Mucosa of gallbladder (tissue), 1 donor: ENCODE measurements at regions not wholly inside any gene's neighbourhood (a gene's known extent, or its start where the extent isn't known, plus 50 kb on each side); places are given as distances from the start of the nearest gene placed in this dataset.

ENCODE experiments used
- DNase-seq: peaks from one replicate; pipeline ENCODE4 v3.0.0-alpha.2; 2020; ENCODE audit warnings: low spot score
- donor health status: DM: no; HTN: no; CAD: no.

GRCh38 chr12:22990501-22990900 lies 365.5 kb downstream of the ETNK1 start:
- DNase-seq = no peak

- no peak for DNase-seq
Observed at GRCh38 chr12:22991250-22991844, 366.4 kb downstream of the ETNK1 start.

GRCh38 chr12:22993609-22994315 lies 368.8 kb downstream of the ETNK1 start:
- no peak for DNase-seq

- DNase-seq = no peak
Observed at GRCh38 chr12:22994316-22994675, 369.3 kb downstream of the ETNK1 start.

GRCh38 chr12:23001487-23001886 lies 376.5 kb downstream of the ETNK1 start:
- no peak for DNase-seq

- DNase-seq = no peak
Observed at GRCh38 chr12:23002381-23002780, 377.4 kb downstream of the ETNK1 start.

GRCh38 chr12:23004473-23005020 lies 379.6 kb downstream of the ETNK1 start:
- DNase-seq = no peak

GRCh38 chr12:23005387-23005786 lies 380.4 kb downstream of the ETNK1 start:
- no peak for DNase-seq

- no peak for DNase-seq
Observed at GRCh38 chr12:23006413-23006812, 381.4 kb downstream of the ETNK1 start.

- DNase-seq = peak; percentile 12
Observed at GRCh38 chr12:23008623-23009022, 383.7 kb downstream of the ETNK1 start.

- DNase-seq = no peak
Observed at GRCh38 chr12:23014749-23015148, 389.8 kb downstream of the ETNK1 start.

- DNase-seq = no peak
Observed at GRCh38 chr12:23025372-23026016, 400.5 kb downstream of the ETNK1 start.

GRCh38 chr12:23028158-23028802 lies 403.3 kb downstream of the ETNK1 start:
- no peak for DNase-seq

- no peak for DNase-seq
Observed at GRCh38 chr12:23029185-23029584, 404.2 kb downstream of the ETNK1 start.

GRCh38 chr12:23039834-23040233 lies 414.9 kb downstream of the ETNK1 start:
- DNase-seq = no peak

- no peak for DNase-seq
Observed at GRCh38 chr12:23041774-23042173, 416.8 kb downstream of the ETNK1 start.

- DNase-seq = no peak
Observed at GRCh38 chr12:23043646-23044045, 418.7 kb downstream of the ETNK1 start.

GRCh38 chr12:23049180-23049579 lies 424.2 kb downstream of the ETNK1 start:
- DNase-seq = no peak

GRCh38 chr12:23055004-23055403 lies 430.0 kb downstream of the ETNK1 start:
- no peak for DNase-seq

GRCh38 chr12:23057571-23057970 lies 432.6 kb downstream of the ETNK1 start:
- no peak for DNase-seq

GRCh38 chr12:23060161-23060560 lies 435.2 kb downstream of the ETNK1 start:
- no peak for DNase-seq

GRCh38 chr12:23063206-23063605 lies 438.2 kb downstream of the ETNK1 start:
- no peak for DNase-seq

GRCh38 chr12:23066095-23066494 lies 441.1 kb downstream of the ETNK1 start:
- DNase-seq = no peak
